Activated CD4-positive, CD25-positive, alpha-beta regulatory T cell (primary cell): ENCODE measurements at regions not wholly inside any gene's neighbourhood (a gene's known extent, or its start where the extent isn't known, plus 50 kb on each side); places are given as distances from the start of the nearest gene placed in this dataset.
"Not testable (repeated sequence)": the region's sequence is repeated elsewhere in the genome, so short reads cannot be mapped to it uniquely, and the experiment has no call there.

Experiments
- DNase-seq, 4 experiments: peaks; one replicate each; lab custom pipeline; 2025; lab: John Stamatoyannopoulos, UW

DNA sequence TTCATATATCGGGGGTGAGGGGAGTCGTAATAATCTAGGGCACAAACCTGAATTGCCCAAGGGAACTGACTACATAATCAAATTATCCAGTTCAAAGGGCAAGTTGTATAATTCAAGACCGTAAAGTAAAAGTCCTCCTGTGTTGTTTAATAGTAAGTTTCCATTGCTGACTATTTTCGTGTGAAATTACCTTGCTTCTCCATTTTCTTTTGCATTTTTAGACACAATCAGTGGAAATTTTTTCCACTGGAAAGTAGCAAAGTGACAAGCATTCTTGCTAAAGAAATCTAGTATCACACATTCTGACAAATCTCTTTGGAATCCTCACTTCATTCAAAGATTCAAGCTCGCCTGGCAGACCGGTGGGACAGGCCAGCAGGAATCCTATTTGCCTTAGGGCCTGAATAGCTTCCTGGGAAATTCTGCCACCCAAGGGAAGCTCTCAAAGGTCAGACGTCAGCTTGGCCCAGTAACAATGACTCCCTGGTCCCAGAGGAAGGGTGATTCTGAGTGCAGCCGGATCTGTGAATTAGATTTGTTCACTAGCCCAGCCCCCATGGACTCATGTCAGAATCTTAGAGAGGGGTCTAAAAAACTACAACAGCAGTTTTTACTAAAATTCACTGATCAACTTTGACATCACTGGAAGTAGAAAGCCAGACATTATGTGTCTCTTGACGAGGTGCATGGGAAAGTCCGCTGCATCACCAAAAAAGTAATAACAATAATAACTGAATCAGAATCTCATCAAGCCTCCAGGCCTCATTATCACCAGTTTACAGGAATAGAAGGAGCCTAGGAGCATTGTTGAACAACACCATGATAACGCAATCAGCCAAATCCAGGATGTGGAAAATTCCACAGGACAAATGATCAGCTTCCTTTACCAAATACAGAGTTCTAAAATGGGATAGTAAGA lies 161.0 kb downstream of the SKIDA1 start:
- no peak for DNase-seq

DNA sequence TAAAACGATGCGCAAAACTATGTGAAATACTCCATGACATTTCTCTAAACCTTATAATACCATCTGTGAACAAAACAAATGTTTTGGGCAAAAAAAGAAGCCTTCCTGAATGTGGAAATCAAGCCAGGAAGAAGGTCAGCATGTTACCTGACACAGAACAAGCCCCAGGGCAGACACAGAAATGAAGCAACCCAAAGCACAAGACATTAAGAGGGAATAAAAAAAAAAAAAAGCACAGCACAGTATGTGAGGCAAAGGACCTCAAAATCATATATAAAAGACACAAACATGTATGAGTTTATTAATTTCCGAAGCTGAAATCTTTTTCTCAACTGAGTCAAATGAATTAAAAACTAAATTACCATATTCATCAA lies 161.8 kb downstream of the SKIDA1 start:
- DNase-seq = no peak

DNA sequence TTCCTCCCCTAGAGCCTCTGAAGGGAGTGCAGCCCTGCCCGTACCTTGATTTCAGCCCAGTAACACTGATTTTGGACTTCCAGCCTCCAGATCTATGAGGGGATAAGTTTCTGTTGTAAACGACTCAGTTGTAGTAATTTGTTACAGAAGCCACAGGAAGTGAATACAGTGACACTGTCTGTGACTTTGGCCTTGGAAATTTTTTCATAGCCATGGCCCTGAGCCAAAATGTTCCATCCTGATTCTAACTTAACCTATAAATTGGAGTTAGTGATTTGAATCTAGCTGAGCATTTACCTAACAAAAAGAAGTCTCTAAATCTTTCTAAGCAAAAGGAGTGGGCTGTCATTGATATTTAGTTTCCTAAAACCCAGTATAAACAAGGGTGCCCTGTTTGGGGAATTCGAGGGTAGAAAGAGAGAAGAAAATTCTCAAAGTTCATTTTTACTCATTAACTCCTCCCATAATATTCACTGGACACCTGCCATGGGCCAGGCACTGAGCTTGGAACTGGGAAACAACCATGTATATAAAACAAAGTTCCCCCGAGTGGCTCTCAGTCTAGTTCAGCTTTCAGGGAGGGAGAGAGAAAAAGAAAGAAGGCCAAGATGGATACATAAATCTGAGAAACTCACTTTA lies 162.3 kb downstream of the SKIDA1 start:
- DNase-seq = no peak

DNA sequence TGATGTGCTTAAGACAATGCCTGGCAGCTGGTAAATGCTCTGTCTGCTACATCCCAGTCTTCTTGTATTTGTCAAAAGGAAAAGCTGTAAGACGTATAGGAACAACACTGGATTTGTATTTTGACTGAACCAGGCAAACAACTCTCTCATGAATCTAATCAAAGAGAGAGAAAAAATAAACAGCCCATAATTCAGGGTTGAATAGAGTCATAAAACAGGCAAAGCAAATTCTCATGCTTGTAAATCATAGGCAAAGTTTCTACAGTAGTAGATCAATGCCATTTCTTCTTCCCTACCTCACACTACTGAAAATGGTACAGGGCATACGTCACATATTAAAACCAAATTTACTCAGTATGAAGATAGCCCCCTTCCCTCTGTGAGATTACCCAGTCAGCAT lies 166.3 kb downstream of the SKIDA1 start:
- DNase-seq = no peak

DNA sequence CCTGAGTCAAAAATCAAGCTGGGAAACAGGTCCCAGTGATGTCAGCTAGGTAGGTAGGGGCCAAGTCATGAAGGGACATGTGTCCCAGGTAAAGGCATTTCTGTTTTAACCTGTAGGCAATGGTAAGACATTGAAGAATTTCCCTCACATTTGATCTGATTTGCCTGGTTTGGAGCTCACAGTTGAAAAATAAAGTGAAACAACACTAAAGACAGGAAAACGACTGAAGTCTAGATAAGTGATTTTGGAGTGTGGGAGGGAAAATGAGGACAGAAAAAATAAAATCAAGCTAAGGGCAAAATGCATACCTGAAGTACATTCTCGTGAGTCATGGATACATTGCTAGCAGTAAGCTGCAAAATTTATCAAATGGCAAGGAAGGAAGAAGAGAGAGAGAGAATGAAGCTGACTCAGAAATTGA lies 169.9 kb downstream of the SKIDA1 start:
- DNase-seq = no peak

DNA sequence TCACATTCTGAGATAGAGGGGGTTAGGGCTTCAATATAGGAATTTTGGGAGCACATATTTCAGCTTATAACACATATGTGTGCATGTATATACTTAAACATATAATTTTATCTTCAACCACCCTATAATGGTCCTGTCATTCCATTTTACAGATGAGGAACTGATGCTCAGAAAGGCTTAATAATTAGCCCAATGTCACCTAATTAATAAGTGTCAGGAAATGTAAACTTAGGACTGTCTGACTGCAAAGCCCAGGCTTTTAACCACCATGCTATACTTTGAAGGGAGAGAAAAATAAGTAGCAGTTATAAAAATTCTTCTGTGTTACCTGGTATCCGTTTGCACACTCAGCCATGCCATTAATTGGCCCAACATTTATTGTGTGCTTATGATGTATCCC lies 172.6 kb downstream of the SKIDA1 start:
- DNase-seq = no peak

DNA sequence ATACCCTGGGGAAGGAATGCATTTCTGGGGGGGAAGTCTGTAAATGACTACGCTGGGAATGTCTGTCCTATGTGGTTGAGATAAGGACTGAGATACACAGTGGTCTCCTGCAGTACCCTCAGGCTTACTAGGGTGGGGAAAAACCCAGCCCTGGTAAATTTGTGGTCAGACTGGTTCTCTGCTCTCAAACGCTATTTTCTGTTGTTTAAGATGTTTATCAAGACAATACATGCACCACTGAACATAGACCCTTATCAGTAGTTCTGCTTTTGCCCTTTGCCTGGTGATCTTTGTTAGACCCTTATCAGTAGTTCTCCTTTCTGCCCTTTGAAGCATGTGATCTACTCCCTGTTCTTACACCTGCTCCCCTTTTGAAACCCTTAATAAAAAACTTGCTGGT lies 173.9 kb downstream of the SKIDA1 start:
- DNase-seq = not testable (repeated sequence)

DNA sequence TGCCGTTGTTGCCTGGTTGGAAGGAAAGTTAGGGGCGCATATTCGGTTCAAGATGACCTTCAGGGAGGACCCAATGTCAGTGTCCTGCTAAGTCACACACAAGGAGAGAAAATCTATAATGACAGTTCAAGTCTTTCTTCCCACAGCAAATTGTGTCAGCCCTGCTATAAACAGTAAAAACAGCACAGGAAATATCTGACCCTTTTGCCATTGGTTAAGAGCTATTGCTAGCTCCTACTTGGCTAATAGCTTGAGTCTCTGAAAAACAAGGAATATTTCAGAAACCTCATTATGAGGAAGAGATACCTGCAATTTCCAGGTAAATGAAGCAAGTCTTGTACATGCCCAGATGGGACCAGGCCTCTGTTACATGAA lies 175.6 kb downstream of the SKIDA1 start:
- DNase-seq = no peak

DNA sequence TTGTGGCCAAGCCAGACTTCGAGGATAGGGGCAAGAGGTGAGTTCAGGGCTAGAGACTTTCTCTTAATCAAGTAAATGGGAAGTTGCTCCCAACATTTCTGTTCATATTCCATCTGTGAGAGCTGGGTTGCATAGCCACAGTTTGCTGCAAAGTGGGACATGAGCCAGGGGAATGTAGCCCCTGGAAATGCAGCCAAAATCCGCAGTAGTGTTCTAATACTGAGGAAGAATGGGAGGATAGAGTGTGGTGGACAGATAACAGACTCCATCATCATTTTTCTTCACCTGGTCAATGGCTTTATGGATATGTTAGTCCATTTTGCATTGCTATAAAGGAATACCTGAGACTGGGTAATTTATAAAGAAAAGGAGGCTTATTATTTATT lies 177.7 kb downstream of the SKIDA1 start:
- no peak for DNase-seq

DNA sequence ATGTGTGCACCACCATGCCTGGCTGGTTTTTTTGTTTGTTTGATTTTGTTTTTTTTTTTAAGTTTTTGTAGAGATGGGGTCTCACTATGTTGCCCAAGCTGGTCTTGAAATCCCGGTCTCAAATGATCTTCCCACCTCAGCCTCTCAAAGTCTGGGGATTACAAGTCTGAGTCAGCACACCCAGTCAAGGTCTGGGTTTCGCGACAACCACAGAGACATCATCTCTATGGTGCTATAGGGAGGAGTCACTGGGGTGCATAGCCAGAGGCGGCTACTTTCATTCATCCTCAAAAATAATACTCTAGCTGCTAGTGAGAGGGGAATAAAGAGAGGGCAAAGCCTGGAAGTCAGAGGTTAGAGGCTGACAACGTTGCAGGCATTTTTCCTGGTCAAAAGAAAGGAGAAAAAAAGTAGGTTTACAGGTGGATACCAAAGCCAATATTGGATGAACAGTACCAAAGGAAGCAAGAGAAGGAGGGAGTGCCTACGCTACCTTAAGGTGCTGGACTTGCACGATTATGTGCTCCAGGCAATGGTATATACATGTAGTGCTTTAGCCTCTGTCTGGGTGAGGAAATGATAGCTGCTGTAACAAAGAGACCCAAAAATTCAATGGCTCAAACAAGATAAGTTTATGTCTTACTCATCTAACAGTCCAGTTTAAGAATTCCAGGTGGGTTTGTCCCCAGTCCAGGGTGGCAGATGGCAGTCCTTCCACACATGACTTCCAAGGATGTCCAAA lies 178.3 kb downstream of the SKIDA1 start:
- no peak for DNase-seq

DNA sequence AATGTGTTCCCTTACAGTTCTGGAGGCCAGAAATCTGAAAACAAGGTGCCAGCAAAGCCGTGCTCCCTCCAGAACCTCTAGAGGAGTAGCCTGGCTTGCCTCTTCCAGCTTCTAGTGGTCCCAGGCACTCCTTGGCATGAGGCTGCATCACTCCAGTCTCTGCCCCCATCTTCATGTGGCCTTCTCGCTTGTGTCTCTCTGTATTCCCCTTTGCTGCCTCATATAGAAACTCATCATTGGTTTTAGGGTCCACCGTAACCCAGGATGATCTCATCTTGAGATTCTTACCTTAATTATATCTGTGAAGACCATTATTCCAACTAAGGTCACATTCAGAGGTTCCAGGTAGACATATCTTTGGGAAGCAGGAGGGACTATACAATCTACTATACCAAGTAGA lies 182.4 kb downstream of the SKIDA1 start:
- no peak for DNase-seq

DNA sequence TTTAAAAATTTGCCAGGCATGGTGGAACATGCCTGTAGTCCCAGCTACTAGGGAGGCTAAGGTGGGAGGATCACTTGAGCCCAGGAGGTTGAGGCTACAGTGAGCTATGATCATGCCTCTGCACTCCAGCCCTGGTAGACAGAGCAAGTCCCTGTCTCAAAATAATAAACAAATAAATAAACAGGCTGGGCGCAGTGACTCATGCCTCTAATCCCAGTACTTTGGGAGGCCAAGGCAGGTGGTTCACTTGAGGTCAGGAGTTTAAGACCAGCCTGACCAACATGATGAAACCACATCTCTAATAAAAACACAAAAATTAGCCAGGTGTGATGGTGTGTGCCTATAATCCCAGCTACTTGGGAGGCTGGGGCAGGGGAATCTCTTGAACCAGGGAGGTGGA lies 183.0 kb downstream of the SKIDA1 start:
- not testable (repeated sequence) for DNase-seq

DNA sequence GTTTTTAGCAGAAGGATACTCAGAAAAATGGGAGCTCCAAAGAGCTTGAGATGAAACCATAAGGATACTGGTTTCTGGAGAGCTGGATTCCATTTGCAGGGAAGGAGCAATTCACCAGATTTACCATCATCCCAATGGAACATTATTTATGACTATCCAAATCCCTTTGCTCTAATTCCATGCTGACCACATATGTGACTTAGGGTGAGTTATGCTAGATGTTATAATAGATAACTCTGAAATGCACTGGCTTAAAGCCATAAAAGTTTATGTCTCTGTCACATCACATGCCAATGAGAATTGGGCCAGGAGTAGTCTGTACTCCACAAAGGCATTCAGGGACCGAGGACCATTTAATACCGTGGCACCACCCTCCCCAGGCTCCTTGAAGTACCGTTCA lies 185.2 kb downstream of the SKIDA1 start:
- DNase-seq = no peak

DNA sequence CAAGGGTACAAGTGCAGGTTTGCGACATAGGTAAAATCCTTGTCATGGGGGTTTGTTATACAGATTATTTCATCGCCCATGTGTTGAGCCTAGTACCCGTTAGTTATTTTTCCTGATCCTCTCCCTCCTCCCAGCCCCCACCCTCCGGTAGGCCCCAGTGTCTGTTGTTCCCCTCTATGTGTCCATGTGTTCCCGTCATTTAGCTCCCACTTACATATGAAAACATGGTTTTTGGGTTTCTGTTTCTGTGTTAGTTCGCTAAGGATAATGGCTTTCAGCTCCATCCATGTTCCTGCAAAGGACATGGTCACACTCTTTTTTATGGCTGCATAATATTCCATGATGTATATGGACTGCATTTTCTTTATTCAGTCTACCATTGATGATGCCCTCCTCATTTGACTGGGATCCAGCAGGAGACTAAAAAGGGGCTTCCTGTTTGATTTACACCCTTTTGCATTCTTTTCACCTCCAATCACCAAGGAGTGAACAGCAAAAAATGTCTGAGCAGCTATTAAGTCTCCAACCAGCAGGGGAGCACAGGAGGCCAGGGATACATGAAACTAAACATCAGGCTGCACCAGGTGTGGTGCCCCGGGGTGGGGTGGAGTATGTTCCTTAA lies 188.2 kb downstream of the SKIDA1 start:
- no peak for DNase-seq

DNA sequence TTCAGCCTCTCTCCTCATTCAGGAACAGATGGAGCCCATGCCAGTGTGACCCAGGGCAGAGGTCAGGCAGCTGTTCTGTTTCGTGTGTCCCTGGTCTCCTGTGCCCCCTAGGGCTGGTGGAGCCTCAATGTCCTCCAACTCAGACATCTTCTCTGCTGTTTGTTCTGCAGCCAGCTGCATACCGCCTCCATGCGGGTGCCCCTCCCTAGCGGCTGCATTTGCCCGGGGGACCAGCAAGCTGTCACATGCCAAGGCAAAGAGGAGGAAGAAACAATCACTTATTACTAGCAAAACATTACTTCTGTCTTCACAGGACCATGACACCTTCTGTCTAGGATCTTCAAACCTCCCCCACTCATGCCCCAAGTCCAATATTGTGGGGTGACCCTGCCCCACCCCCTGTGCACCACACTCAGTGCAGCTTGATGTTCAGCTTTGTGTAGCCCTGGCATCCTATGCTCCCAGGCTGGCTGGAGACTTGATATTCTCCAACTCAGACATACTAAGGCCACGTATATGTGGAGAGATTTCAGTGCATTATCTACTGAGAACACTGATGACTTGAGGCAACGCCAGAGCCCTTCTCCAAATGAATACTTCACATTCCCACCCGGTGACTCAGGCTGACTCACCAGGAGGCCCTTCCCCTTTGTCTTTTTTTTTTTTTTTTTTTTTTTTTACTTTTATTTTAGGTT lies 188.9 kb downstream of the SKIDA1 start:
- DNase-seq = no peak

DNA sequence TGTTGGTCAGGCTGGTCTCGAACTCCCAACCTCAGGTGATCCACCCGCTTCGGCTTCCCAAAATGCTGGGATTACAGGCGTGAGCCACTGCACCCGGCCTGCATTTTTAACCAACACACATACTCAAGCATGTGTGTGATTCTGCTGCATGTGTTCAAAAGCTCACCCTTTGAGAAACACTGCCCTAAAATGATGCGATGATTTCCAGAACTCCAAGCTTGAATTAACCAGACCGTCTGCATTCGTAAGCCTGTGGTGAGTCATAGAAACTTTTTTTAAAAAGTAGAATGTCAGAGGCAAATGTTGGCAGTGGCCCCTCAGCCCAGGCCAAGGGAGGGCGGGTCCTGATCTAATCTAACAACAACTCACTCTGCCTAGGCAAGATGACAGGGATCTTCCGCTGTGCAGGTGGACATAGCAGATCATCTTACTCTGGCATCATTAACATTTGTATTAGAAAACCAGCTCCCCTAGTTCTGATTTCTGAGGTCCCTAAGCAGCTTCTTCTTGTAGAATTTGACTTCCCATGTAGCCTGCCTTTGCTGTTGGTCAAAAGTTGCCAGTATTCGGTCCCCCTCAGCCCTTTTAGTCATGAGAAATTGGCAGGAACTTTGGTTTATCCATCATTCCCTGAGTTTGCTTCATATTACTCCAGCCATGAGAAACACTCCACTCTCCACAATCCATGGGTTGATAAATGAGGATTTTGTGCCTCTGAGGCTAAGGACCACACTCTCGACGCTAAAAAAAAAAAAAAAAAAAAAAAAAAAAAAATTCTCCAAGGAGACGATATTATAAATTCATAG lies 190.4 kb downstream of the SKIDA1 start:
- no peak for DNase-seq

DNA sequence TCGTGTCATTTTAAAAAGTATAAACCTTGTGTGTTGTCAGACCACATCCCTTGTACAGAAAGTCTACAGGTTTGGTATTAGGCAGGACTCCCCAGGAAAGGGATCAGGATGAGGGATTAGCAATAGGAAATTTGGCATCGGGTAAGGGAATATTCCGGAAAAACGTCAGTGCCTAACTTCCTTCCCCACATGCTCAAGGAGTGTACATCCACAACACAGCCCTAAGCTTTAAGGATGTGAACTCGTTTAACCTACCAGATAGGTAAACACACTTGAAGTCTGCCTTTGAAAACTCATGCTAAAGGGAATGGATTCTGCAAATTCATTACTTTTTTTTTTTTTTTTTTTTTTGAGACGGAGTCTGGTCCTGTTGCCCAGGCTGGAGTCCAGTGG lies 194.9 kb downstream of the SKIDA1 start:
- no peak for DNase-seq

DNA sequence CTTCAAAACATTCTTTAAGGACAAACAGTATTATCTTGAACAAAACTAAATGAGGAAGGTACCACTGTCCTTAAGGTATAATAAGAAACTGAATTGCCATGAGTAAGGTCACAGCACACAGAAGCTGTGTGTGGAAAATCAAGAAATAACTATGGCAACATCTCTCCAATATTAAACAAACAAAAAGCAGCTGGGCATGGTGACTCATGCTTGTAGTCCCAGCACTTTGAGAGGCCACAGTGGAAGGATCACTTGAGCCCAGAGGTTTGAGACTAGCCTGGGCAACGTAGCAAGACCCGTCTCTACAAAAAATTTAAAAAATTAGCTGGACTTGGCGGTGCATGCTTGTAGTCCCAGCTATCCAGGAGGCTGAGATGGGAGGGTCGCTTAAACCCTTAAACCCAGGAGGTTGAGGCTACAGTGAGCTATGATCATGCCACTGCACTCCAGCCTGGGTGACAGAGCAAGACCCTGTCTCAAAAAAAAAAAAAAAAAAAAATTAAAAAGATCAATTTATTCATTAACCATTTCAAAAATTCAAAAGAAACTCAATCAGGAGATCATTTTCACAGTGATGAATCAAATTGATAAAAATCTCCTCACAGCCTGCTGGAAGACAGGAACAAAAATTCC lies 195.4 kb downstream of the SKIDA1 start:
- no peak for DNase-seq

DNA sequence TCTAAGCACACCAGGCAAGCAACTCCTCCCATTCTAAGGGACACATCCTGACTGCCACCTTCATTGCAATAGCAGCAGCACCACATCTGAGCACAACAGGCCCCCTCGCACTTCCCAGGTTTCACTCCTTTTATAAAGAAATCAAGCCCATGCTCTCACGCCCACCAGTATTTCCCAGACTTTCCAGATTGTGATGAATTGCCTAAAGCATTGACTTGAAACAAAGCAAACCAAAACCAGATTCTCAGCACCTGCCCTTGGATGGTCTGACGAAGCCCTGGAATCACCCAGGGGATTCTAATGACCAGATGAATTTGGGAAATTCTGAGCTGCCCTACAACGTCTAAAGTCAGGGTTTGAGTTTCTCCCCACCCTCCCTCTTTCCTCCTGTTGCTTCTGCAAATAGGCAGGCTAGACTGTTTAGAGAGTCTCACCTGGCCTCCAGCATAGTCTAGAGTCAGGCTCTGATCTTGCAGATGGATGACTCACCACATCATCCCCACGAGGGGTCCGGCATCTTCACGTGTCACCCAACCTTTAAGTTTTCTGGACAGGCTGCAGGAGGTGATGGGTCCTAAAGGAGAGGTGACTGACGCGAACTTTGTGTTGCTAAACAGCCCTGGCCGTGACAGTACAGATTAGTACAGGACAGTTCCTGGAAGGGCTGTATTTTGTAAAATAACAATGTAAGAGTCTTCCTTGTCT lies 198.0 kb downstream of the SKIDA1 start:
- no peak for DNase-seq
